Astrocyte (in vitro differentiated cells and primary cell): ENCODE measurements at regions not wholly inside any gene's neighbourhood (a gene's known extent, or its start where the extent isn't known, plus 50 kb on each side); places are given as distances from the start of the nearest gene placed in this dataset.

ENCODE experiments used
- DNase-seq: peaks from one replicate; pipeline ENCODE4 v3.0.0-alpha.2; 2010; ENCODE audit warnings: low read depth
- FAIRE-seq: peaks from 2 replicates; lab custom pipeline; 2011; peaks lifted over from hg19 to GRCh38; lab: Jason Lieb, UNC
- H2AFZ ChIP-seq: 2 replicates; pipeline ENCODE4 v1.6.0; 2012; ENCODE audit warnings: low read depth, low read length, inconsistent platforms
- H3K27ac ChIP-seq: 2 replicates; pipeline ENCODE4 v1.5.1; 2011; ENCODE audit warnings: low read depth, low read length, inconsistent platforms
- H3K27me3 ChIP-seq: 2 replicates; pipeline ENCODE4 v1.6.0; 2011; ENCODE audit warnings: low read length, inconsistent platforms; ENCODE audit not compliant: insufficient read depth
- H3K36me3 ChIP-seq: 2 replicates; pipeline ENCODE4 v1.5.1; 2011; ENCODE audit warnings: low read length, inconsistent platforms; ENCODE audit not compliant: insufficient read depth
- H3K4me1 ChIP-seq: 2 replicates; pipeline ENCODE4 v1.5.1; 2011; ENCODE audit warnings: low read length, inconsistent platforms; ENCODE audit not compliant: insufficient read depth
- H3K4me2 ChIP-seq: 2 replicates; pipeline ENCODE4 v1.6.0; 2012; ENCODE audit warnings: low read length, inconsistent platforms
- H3K4me3 ChIP-seq: 2 replicates; pipeline ENCODE4 v1.5.1; 2011; ENCODE audit warnings: low read depth, mild to moderate bottlenecking, low read length, inconsistent platforms; ENCODE audit not compliant: insufficient read depth
- H3K79me2 ChIP-seq: 2 replicates; pipeline ENCODE4 v1.6.0; 2012; ENCODE audit warnings: mild to moderate bottlenecking, low read length, inconsistent platforms; ENCODE audit not compliant: insufficient read depth
- H3K9ac ChIP-seq: 2 replicates; pipeline ENCODE4 v1.6.0; 2012; ENCODE audit warnings: mild to moderate bottlenecking, low read length, inconsistent platforms
- H3K9me3 ChIP-seq: 2 replicates; pipeline ENCODE4 v1.5.1; 2012; ENCODE audit warnings: low read depth, mild to moderate bottlenecking, low read length, inconsistent platforms; ENCODE audit not compliant: insufficient read depth
- H4K20me1 ChIP-seq: 2 replicates; pipeline ENCODE4 v1.6.0; 2012; ENCODE audit warnings: low read length, inconsistent platforms; ENCODE audit not compliant: insufficient read depth
- H3K27ac Mint-ChIP-seq: one replicate; pipeline ENCODE4 v1.8.0; 2021; ENCODE audit warnings: mild to moderate bottlenecking, mixed read lengths; ENCODE audit not compliant: unreplicated experiment
- H3K27me3 Mint-ChIP-seq: one replicate; pipeline ENCODE4 v1.8.0; 2021; ENCODE audit warnings: low read depth, mixed read lengths; ENCODE audit not compliant: unreplicated experiment
- H3K36me3 Mint-ChIP-seq: one replicate; pipeline ENCODE4 v1.8.0; 2021; ENCODE audit warnings: low read depth, mixed read lengths; ENCODE audit not compliant: unreplicated experiment
- H3K4me1 Mint-ChIP-seq: one replicate; pipeline ENCODE4 v1.8.0; 2021; ENCODE audit warnings: low read depth, mixed read lengths; ENCODE audit not compliant: unreplicated experiment
- H3K4me3 Mint-ChIP-seq: one replicate; pipeline ENCODE4 v1.8.0; 2021; ENCODE audit warnings: mild to moderate bottlenecking, moderate library complexity, mixed read lengths; ENCODE audit not compliant: unreplicated experiment
- H3K9me3 Mint-ChIP-seq: one replicate; pipeline ENCODE4 v1.8.0; 2021; ENCODE audit warnings: mild to moderate bottlenecking, mixed read lengths; ENCODE audit not compliant: unreplicated experiment
- EZH2 ChIP-seq: IDR thresholded peaks from 2 replicates; pipeline ENCODE4 v1.6.1; 2012; ENCODE audit warnings: mild to moderate bottlenecking, low read length, inconsistent platforms; ENCODE audit not compliant: insufficient read depth
- TF ChIP-seq, protein P1 (sequence below): IDR thresholded peaks from 2 replicates; pipeline ENCODE4 v1.5.1; 2011; ENCODE audit warnings: low read depth, mild to moderate bottlenecking, inconsistent platforms, low read length, moderate library complexity; ENCODE audit not compliant: insufficient read depth

DNA sequence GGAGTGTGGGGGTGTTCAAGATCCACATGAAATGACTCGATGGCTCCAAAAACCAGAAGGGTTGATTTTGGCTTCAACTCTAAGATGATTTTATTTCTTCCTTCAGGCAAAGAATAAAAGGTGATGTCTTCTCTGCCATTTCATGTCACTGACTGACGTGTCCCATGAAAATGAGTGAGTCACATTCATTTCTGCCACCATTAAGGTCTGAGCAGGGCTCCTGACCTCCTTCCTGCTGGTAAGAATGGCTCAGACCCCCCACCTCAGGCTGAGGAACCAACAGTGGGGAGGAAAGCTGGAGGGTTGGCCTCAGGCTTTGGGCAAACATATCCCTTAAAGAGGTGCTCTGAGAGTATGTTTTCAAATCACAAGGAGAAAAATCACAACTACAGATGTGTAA lies 53.9 kb upstream of the ZNF354A start:
- Histone ChIP-seq H3K36me3 (no peaks in the 10 kb centered on the region), H3K9me3 (peaks cover 16% of the 10 kb centered on the region), H3K4me3 (no peak overlapping the region), H4K20me1 (no peaks in the 10 kb centered on the region), H3K27me3 (no peaks in the 10 kb centered on the region), H3K4me2 (no peak overlapping the region), H3K79me2 (no peaks in the 10 kb centered on the region), H3K27ac (no peak overlapping the region), H3K9ac (no peak overlapping the region), H3K4me1 (no peaks in the 10 kb centered on the region), H2AFZ (no peak overlapping the region)
- no peaks in the 10 kb centered on the region for H3K36me3 Mint-ChIP-seq
- no peak for DNase-seq
- TF ChIP-seq EZH2, result no peak
- TF ChIP-seq, protein P1, sequence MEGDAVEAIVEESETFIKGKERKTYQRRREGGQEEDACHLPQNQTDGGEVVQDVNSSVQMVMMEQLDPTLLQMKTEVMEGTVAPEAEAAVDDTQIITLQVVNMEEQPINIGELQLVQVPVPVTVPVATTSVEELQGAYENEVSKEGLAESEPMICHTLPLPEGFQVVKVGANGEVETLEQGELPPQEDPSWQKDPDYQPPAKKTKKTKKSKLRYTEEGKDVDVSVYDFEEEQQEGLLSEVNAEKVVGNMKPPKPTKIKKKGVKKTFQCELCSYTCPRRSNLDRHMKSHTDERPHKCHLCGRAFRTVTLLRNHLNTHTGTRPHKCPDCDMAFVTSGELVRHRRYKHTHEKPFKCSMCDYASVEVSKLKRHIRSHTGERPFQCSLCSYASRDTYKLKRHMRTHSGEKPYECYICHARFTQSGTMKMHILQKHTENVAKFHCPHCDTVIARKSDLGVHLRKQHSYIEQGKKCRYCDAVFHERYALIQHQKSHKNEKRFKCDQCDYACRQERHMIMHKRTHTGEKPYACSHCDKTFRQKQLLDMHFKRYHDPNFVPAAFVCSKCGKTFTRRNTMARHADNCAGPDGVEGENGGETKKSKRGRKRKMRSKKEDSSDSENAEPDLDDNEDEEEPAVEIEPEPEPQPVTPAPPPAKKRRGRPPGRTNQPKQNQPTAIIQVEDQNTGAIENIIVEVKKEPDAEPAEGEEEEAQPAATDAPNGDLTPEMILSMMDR, result no peak
- no peak overlapping the region for H3K27ac Mint-ChIP-seq
- H3K4me3 Mint-ChIP-seq, result no peak overlapping the region
- H3K27me3 Mint-ChIP-seq, result peaks cover 4% of the 10 kb centered on the region
- FAIRE-seq, result no peak
- peaks cover 21% of the 10 kb centered on the region for H3K4me1 Mint-ChIP-seq
- H3K9me3 Mint-ChIP-seq, result peaks cover 15% of the 10 kb centered on the region

DNA sequence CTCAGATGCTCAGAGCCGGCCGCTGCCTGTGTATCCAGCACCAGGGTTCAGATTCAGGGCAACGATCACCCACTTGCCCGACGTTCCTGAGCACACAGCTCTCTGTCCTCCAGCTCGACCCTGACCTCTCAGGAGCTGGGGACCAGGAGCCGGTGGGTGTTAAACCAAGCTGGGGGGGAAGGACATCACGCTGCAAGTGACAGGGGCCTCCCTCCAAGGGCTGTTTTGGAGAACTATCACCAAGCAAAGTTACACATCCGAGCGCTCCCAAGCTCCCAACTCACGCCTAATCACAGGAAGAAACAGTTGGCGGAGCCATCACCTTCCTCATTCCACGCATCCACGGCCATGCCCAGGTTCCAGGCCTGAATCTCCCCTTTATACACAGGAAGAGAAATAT lies 51.5 kb upstream of the ZNF354A start:
- H3K4me3 ChIP-seq, result no peak overlapping the region
- H3K79me2 ChIP-seq, result no peaks in the 10 kb centered on the region
- H3K4me1 Mint-ChIP-seq, result peaks cover 12% of the 10 kb centered on the region
- TF ChIP-seq EZH2, result no peak
- TF ChIP-seq, protein P1, result no peak
- FAIRE-seq (no peak), DNase-seq (no peak)
- H3K36me3 ChIP-seq, result no peaks in the 10 kb centered on the region
- peaks cover 19% of the 10 kb centered on the region for H3K9me3 ChIP-seq
- H3K9me3 Mint-ChIP-seq, result peaks cover 10% of the 10 kb centered on the region
- H3K9ac ChIP-seq, result no peak overlapping the region
- H3K36me3 Mint-ChIP-seq, result no peaks in the 10 kb centered on the region
- no peak overlapping the region for H3K4me2 ChIP-seq
- H3K27ac ChIP-seq, result no peak overlapping the region
- H4K20me1 ChIP-seq, result no peaks in the 10 kb centered on the region
- no peak overlapping the region for H2AFZ ChIP-seq
- H3K4me3 Mint-ChIP-seq, result no peak overlapping the region
- H3K27me3 Mint-ChIP-seq, result peaks cover 2% of the 10 kb centered on the region
- no peaks in the 10 kb centered on the region for H3K27me3 ChIP-seq
- no peak overlapping the region for H3K27ac Mint-ChIP-seq
- no peaks in the 10 kb centered on the region for H3K4me1 ChIP-seq

DNA sequence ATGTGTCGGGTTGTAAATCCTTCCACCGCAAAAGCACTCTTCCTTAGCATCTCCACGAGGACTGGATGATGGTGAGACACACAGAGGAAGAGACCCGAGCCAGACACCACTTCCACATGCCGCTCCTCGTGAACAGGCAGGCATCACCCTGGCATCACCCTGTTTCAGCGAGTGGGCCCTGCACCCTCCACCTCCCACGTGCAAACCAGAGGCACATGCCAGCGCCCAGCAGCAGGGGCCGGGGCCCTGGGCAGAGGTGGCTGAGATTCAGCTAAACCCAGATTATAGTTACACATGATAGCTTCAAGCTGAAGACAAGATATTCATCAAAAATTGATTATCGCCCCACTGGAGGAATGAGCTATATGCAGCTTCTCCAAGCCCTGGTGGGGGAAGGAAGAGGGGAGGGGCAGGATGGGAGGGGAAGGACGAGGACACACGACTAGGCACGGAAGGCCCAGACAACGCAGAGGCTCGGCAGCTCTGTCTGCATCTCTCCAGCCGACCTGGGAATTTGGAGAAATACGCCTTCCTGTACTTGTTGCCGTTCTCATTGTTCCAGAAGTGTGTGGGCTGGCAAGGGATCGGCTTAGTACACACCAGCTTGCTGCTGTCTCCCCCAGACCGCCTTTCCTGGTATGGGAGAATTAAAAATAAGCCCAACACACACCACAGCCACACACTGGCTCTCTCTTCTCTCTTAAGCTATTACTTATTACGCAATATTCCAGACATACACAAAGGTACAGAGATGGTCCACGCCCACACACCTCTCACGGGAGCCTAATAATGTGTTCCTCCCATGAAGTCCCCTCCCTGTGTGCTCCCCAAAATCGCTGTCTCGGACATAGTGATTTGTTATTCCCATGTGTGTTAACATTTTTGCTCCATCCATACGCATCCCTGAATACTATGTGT lies 50.4 kb upstream of the ZNF354A start:
- H3K27ac ChIP-seq, result no peak overlapping the region
- Mint-ChIP-seq H3K4me1 (peaks cover 2% of the 10 kb centered on the region), H3K4me3 (no peak overlapping the region), H3K27me3 (peaks cover 2% of the 10 kb centered on the region), H3K36me3 (no peaks in the 10 kb centered on the region), H3K27ac (no peak overlapping the region), H3K9me3 (peaks cover 15% of the 10 kb centered on the region)
- H4K20me1 ChIP-seq, result no peaks in the 10 kb centered on the region
- no peaks in the 10 kb centered on the region for H3K4me1 ChIP-seq
- peaks cover 21% of the 10 kb centered on the region for H3K9me3 ChIP-seq
- H3K36me3 ChIP-seq, result no peaks in the 10 kb centered on the region
- no peak for FAIRE-seq
- no peaks in the 10 kb centered on the region for H3K79me2 ChIP-seq
- H3K9ac ChIP-seq, result no peak overlapping the region
- DNase-seq, result no peak
- no peak overlapping the region for H3K4me2 ChIP-seq
- no peaks in the 10 kb centered on the region for H3K27me3 ChIP-seq
- no peak overlapping the region for H2AFZ ChIP-seq
- no peak for TF ChIP-seq EZH2
- TF ChIP-seq, protein P1, result no peak
- no peak overlapping the region for H3K4me3 ChIP-seq
